ENCODE measurements at regions not wholly inside any gene's neighbourhood (a gene's known extent, or its start where the extent isn't known, plus 50 kb on each side); places are given as distances from the start of the nearest gene placed in this dataset.

- no peak for DNase-seq
Observed at GRCh38 chr14:101417434-101417833, 143.9 kb upstream of the DIO3 start.

- DNase-seq, result no peak
Observed at GRCh38 chr14:101418601-101419000, 142.7 kb upstream of the DIO3 start.

- DNase-seq, result no peak
Observed at GRCh38 chr14:101426466-101426865, 134.8 kb upstream of the DIO3 start.

- no peak for DNase-seq
Observed at GRCh38 chr14:101428409-101428808, 132.9 kb upstream of the DIO3 start.

- no peak for DNase-seq
Observed at GRCh38 chr14:101435546-101435945, 125.7 kb upstream of the DIO3 start.

- DNase-seq, result no peak
Observed at GRCh38 chr14:101439023-101439422, 122.3 kb upstream of the DIO3 start.

GRCh38 chr14:101440496-101440895 is 120.8 kb upstream of the DIO3 start:
- DNase-seq, result no peak

GRCh38 chr14:101441710-101442109 is 119.6 kb upstream of the DIO3 start:
- DNase-seq, result no peak

GRCh38 chr14:101442451-101442850 is 118.8 kb upstream of the DIO3 start:
- DNase-seq, result no peak

GRCh38 chr14:101444116-101444515 is 117.2 kb upstream of the DIO3 start:
- no peak for DNase-seq

GRCh38 chr14:101445278-101445677 is 116.0 kb upstream of the DIO3 start:
- DNase-seq, result no peak

GRCh38 chr14:101446387-101446969 is 114.8 kb upstream of the DIO3 start:
- DNase-seq, result no peak

- DNase-seq, result no peak
Observed at GRCh38 chr14:101449114-101449513, 112.2 kb upstream of the DIO3 start.

- DNase-seq, result no peak
Observed at GRCh38 chr14:101451166-101451565, 110.1 kb upstream of the DIO3 start.

- DNase-seq, result no peak
Observed at GRCh38 chr14:101453225-101453624, 108.1 kb upstream of the DIO3 start.

GRCh38 chr14:101454229-101454628 is 107.1 kb upstream of the DIO3 start:
- DNase-seq, result no peak

GRCh38 chr14:101456246-101457175 is 104.8 kb upstream of the DIO3 start:
- no peak for DNase-seq

- DNase-seq, result no peak
Observed at GRCh38 chr14:101457301-101457935, 103.9 kb upstream of the DIO3 start.

- no peak for DNase-seq
Observed at GRCh38 chr14:101457936-101458740, 103.2 kb upstream of the DIO3 start.

GRCh38 chr14:101458741-101459550 is 102.3 kb upstream of the DIO3 start:
- no peak for DNase-seq

GRCh38 chr14:101459551-101459900 is 101.8 kb upstream of the DIO3 start:
- DNase-seq, result no peak

Measured in amygdala (tissue), 56 donors.